Prostate gland (tissue), 2 donors: ENCODE measurements at regions not wholly inside any gene's neighbourhood (a gene's known extent, or its start where the extent isn't known, plus 50 kb on each side); places are given as distances from the start of the nearest gene placed in this dataset.

Experiments used
- DNase-seq: peaks from one replicate; pipeline ENCODE4 v3.0.0-alpha.2; 2019; ENCODE audit warnings: low spot score
- H3K27ac ChIP-seq, 2 donors: fragments of 200-600 bp; sonication (generic); 2 replicates each; pipeline ENCODE4 v1.5.1; 2017 to 2019
- H3K27me3 ChIP-seq: fragments of 200-600 bp; sonication (generic); replicated peaks from 2 replicates; pipeline ENCODE4 v1.5.1; 2019; ENCODE audit not compliant: insufficient read depth
- H3K36me3 ChIP-seq, 2 donors: fragments of 200-600 bp; sonication (generic); 1 replicate in 1 of 2; 2 replicates in 1 of 2; pipeline versions ENCODE4 v1.5.1 to v1.8.1; 2017 to 2019
- H3K4me1 ChIP-seq: fragments of 200-600 bp; sonication (generic); replicated peaks from 2 replicates; pipeline ENCODE4 v1.5.1; 2019
- H3K4me3 ChIP-seq, 2 donors: fragments of 200-600 bp; sonication (generic); 2 replicates each; pipeline ENCODE4 v1.5.1; 2017 to 2019
- H3K9me3 ChIP-seq: fragments of 200-600 bp; sonication (generic); 2 replicates; pipeline ENCODE4 v1.5.1; 2017
- POLR2A ChIP-seq: fragments of 450-650 bp; IDR thresholded peaks from one replicate; pipeline ENCODE4 v1.6.1; 2016; ENCODE audit warnings: antibody characterized with exemption, mild to moderate bottlenecking
- POLR2AphosphoS5 ChIP-seq: sonication (generic); formaldehyde crosslinking; IDR thresholded peaks from one replicate; pipeline ENCODE4 v1.6.1; 2017; ENCODE audit warnings: antibody characterized with exemption
- WGBS: methylation state at CpG from one replicate; pipeline ENCODE4 v1.1.5; 2018; 5-methylcytosine and 5-hydroxymethylcytosine counted together
- intact Hi-C: fragments of 100-400 bp; cut with DNase I; formaldehyde crosslinking; loops from one replicate; pipeline ENCODE4 v1.14.2; 2022
- TF ChIP-seq, protein P1 (sequence below), 4 experiments: fragments of 200-600 bp in 2 of 4; fragments of 450-650 bp in 2 of 4; sonication (generic) in 2 of 4; IDR thresholded peaks; 1 replicate in 3 of 4; 2 replicates in 1 of 4; pipeline ENCODE4 v1.5.1; 2016 to 2019; ENCODE audit warnings: antibody characterized with exemption in 4 of 4, mild to moderate bottlenecking in 2 of 4, moderate library complexity in 2 of 4

GRCh38 chr11:79931692-79932091 lies 490.9 kb upstream of the TENM4 start:
- WGBS = 86% methylated on average over 1 of the region's 1 CpG
- no peak overlapping the region for H3K27ac ChIP-seq

DNA sequence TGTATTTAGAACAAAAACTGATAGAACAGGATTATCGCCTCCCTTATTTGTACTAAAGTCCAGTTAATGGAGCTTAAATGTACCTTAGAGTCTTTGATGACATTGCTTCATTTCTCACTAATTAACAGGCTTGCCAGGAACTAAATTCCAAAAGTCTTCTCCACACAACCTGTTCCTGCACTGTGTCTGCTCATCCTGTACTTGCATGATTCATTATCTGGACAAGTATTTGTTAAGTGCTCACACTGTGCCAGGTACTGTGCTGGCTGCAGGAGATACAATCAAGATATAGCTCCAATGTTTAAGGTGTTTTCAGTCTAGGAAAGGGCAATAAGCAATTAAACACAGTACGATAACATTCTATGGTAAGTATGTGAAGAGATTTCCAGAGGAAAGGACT lies 485.9 kb upstream of the TENM4 start:
- H3K27me3 ChIP-seq = no peaks in the 10 kb centered on the region
- H3K9me3 ChIP-seq = no peaks in the 10 kb centered on the region
- no peak for DNase-seq
- H3K36me3 ChIP-seq = no peaks in the 10 kb centered on the region
- intact Hi-C loops = no loop called here
- TF ChIP-seq POLR2A = no peak
- no peak for TF ChIP-seq POLR2AphosphoS5
- TF ChIP-seq, protein P1, sequence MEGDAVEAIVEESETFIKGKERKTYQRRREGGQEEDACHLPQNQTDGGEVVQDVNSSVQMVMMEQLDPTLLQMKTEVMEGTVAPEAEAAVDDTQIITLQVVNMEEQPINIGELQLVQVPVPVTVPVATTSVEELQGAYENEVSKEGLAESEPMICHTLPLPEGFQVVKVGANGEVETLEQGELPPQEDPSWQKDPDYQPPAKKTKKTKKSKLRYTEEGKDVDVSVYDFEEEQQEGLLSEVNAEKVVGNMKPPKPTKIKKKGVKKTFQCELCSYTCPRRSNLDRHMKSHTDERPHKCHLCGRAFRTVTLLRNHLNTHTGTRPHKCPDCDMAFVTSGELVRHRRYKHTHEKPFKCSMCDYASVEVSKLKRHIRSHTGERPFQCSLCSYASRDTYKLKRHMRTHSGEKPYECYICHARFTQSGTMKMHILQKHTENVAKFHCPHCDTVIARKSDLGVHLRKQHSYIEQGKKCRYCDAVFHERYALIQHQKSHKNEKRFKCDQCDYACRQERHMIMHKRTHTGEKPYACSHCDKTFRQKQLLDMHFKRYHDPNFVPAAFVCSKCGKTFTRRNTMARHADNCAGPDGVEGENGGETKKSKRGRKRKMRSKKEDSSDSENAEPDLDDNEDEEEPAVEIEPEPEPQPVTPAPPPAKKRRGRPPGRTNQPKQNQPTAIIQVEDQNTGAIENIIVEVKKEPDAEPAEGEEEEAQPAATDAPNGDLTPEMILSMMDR (IDR thresholded peaks at IDR 0.05) = no peak
- H3K4me3 ChIP-seq = no peak overlapping the region
- no peak overlapping the region for H3K27ac ChIP-seq
- WGBS = 67% methylated on average over 2 of the region's 2 CpGs
- H3K4me1 ChIP-seq = no peaks in the 10 kb centered on the region

More at GRCh38 chr11:79931692-79932091, 490.9 kb upstream of the TENM4 start:
- H3K4me3 ChIP-seq = no peak overlapping the region
- H3K27me3 ChIP-seq = no peaks in the 10 kb centered on the region
- H3K9me3 ChIP-seq = no peaks in the 10 kb centered on the region
- H3K4me1 ChIP-seq = no peaks in the 10 kb centered on the region
- intact Hi-C loops = no loop called here
- no peak for DNase-seq
- H3K36me3 ChIP-seq = no peaks in the 10 kb centered on the region
- TF ChIP-seq, protein P1 (IDR thresholded peaks at IDR 0.05) = no peak
- TF ChIP-seq POLR2A (no peak), POLR2AphosphoS5 (no peak)

DNA sequence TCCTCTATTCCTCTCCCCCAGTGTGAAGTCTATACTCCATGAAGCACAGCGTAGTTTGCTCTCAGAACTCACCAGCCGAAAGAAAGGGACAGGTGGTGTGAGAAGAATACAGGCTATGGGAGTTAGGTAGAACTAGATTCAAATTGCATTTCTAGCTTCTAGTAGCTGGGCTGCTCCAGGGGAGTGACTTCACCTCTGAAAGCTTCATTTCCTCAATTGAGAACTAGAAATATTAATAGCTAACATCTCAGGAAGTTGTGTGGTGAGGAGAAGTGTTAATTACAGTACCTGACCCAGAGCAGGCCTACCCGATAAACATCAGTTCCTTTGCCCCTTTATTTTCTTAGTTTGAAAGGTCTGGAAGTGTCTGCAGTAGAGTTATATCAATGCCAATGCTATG lies 484.7 kb upstream of the TENM4 start:
- no peaks in the 10 kb centered on the region for H3K27me3 ChIP-seq
- no peak for DNase-seq
- WGBS = 89% methylated on average over 3 of the region's 3 CpGs
- no peaks in the 10 kb centered on the region for H3K4me1 ChIP-seq
- intact Hi-C loops = no loop called here
- no peak overlapping the region for H3K4me3 ChIP-seq
- H3K27ac ChIP-seq = no peak overlapping the region
- no peak for TF ChIP-seq POLR2A
- TF ChIP-seq, protein P1 (IDR thresholded peaks at IDR 0.05) = no peak
- no peak for TF ChIP-seq POLR2AphosphoS5
- H3K9me3 ChIP-seq = no peaks in the 10 kb centered on the region
- H3K36me3 ChIP-seq = no peaks in the 10 kb centered on the region

DNA sequence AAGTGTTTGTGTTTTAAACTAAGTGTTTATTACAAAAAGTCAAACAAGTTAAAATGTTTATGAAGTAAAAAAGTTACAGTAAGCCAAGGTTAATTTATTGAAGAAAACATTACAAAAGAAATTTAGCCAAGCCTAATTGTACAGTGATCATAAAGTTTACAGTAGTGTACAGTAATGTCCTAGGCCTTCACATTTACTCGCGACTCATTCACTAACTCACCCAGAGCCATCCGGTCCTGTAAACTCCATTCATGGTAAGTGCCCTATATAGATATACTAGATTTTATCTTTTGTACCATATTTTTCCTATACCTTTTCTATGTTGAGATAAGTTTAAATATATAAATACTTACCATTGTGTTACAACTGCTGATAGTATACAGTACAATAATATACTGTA lies 481.8 kb upstream of the TENM4 start:
- intact Hi-C loops = no loop called here

GRCh38 chr11:79920480-79920879 lies 479.6 kb upstream of the TENM4 start:
- 47% methylated on average over 1 of the region's 1 CpG for WGBS

More for the DNA sequence above, 481.8 kb upstream of the TENM4 start:
- no peak overlapping the region for H3K27ac ChIP-seq
- H3K36me3 ChIP-seq = no peaks in the 10 kb centered on the region
- H3K9me3 ChIP-seq = no peaks in the 10 kb centered on the region
- no peaks in the 10 kb centered on the region for H3K4me1 ChIP-seq
- H3K4me3 ChIP-seq = no peak overlapping the region
- WGBS = 76% methylated on average over 3 of the region's 3 CpGs
- no peaks in the 10 kb centered on the region for H3K27me3 ChIP-seq
- DNase-seq = no peak
- TF ChIP-seq POLR2AphosphoS5 = no peak

More at GRCh38 chr11:79920480-79920879, 479.6 kb upstream of the TENM4 start:
- Histone ChIP-seq H3K27me3 (no peaks in the 10 kb centered on the region), H3K27ac (no peak overlapping the region), H3K4me3 (no peak overlapping the region), H3K36me3 (no peaks in the 10 kb centered on the region), H3K4me1 (no peaks in the 10 kb centered on the region), H3K9me3 (no peaks in the 10 kb centered on the region)
- intact Hi-C loops = no loop called here
- no peak for TF ChIP-seq POLR2A
- no peak for TF ChIP-seq POLR2AphosphoS5
- TF ChIP-seq, protein P1 (IDR thresholded peaks at IDR 0.05) = no peak
- no peak for DNase-seq
